ENCODE measurements at regions not wholly inside any gene's neighbourhood (a gene's known extent, or its start where the extent isn't known, plus 50 kb on each side); places are given as distances from the start of the nearest gene placed in this dataset.
"Not testable (repeated sequence)": the region's sequence is repeated elsewhere in the genome, so short reads cannot be mapped to it uniquely, and the experiment has no call there.

DNA sequence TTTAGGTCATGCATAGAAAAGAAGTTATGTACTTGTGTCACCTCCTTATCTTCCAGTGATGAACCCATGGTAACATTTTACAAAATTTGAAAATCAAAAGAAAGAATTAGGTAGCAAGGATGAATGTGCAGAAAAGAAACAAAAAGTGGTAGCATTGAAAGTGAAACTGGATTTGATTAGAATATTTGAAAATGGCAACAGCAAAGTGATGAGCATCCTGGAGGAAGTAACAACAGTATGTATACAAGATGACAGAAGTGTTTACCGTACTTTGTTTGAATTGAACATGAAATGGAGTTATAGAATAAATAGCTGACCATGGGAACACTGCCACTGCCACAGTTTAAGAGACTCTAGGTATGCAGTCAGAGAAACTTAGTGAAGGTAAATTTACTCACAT, 1313.1 kb downstream of the CDH11 start:
- no peak for DNase-seq (ENCODE audit: low spot score)

DNA sequence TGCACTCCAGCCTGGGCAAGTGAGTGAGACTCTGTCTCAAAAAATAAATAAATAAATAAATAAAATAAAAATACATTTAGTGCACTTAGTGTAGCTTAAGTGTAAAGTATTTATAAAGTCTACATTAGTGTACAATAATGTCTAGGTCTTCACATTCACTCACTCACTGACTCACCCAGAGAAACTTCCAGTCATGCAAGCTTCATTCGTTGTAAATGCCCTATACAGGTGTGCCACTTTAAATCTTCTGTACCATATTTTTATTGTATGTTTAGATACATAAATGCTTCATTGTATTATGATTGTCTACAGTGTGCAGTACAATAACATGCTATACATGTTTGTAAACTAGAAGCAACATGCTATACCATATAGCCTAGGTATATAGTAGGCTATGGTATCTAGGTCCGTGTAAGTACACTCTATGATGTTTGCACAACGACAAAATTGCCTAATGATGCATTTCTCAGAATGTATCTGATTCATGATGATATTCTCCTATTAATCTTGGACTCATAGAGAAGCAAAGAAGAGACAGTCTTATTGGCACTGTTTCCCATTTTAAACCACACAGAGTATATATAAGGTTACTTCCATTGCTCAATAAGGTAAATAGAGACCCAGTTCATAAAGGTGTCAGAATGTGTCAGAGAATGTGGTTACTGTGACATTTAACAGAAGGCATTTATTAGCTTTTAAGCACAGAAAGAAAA, 1314.9 kb downstream of the CDH11 start:
- DNase-seq (ENCODE audit: low spot score), result no peak

DNA sequence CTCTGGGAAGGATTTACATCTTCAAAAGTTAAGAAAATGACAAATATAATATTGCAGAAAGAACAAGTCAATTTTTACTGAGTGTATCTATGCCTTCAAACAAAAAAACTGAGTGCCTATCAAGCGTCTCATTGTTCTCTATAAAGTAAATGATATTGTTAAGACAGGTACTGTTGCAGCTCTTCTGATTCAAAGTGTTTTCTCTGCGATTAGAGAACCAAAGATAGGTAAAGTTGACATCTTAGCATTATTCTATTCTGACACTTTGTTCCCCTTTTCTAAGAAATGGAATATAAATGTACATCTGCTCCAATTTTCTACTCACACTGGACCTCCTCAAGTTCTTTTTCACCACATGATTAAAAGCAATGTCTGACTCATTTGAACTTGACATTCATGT, 1317.7 kb downstream of the CDH11 start:
- no peak for DNase-seq (ENCODE audit: low spot score)

DNA sequence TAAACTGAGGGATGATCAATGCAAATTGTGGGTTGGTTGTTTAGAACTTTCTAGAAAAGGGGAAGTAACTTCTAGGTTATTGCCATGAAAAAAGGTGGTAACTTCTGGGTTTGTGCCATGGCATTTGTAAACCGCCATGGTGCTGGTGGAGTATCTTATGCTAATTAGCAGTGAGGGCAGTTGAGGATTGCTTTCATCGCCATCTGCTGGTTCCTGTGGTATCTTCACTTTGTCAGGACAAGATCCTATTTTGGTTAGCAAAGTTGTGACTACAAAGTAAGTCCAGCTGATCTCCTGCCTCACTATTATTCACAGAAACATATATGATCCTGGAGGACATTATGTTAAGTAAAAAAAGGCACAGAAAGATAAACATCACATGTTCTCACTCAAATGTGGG, 1332.3 kb downstream of the CDH11 start:
- no peak for DNase-seq (ENCODE audit: low spot score)

DNA sequence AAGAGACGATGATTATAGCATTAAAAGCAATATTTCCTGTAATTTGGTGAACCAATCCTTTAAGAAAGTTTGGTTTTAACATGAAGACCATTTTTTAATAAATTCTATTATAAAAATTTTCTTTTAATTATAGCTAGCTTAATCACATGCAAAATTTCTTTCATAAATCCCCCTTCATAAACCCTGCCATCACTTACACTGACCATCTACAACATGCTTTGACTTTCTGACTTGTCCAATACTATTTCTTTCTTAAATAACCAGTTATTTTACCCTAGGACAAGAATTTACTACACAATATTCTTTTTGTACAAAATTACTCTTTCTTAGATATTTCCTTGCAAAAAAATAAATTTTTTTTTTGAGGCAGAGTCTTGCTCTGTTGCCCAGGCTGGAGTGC, 1334.8 kb downstream of the CDH11 start:
- DNase-seq (ENCODE audit: low spot score), result no peak

DNA sequence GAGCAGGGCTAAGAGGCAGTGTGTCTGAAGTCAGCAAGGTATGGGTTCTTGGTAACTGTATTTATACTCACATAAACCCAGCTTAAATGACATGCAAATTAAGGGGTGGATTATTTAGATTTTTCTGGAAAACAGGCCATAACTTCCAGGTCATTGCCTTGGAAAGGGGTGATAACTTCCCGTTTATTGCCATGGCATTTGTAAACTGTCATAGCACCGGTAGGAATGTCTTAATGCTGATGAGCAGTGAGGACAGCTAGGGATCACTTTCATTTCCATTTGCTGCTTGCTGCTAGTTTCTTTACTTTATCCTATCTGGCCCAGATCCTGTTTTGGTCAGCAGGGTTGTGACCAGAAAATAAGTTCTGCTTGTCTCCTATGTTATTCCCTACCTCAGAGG, 1336.7 kb downstream of the CDH11 start:
- no peak for DNase-seq (ENCODE audit: low spot score)

DNA sequence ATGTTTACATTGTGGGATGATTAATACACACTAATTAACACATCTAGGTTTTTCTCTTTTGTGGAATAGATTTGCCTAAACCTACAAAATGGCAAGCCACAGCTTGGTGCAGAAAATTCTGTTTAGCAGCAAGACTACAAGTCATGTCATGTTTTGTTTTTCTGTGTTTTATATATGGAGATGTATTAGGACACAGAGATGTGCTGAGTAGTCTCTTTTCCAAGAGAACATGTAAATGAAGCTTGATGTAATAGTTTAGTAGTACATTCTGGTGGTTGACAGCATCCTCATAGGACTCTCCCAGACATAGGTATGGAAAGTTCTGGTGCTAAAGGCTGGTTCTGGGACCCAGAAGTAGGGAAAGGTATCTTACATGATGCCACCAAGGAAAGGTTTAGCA, 1345.4 kb downstream of the CDH11 start:
- no peak for DNase-seq (ENCODE audit: low spot score)

DNA sequence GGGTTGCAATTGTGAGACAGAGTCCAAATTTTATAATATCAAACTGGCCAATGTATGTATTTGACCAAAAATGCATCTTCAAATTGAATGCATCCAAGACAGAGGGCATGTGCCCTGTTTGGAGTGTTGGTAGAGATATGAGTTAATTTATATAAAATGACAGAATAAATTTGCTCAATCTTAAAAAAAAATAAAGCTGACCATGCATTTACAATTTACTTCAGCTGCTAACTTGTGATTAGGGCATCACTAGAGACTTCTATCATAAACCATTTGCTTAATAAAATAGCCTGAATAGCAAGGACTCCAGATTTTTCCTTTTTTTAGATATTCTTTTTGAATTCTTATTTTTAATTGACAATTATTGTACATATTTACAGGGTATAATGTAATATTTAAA, 1345.8 kb downstream of the CDH11 start:
- DNase-seq (ENCODE audit: low spot score), result no peak

DNA sequence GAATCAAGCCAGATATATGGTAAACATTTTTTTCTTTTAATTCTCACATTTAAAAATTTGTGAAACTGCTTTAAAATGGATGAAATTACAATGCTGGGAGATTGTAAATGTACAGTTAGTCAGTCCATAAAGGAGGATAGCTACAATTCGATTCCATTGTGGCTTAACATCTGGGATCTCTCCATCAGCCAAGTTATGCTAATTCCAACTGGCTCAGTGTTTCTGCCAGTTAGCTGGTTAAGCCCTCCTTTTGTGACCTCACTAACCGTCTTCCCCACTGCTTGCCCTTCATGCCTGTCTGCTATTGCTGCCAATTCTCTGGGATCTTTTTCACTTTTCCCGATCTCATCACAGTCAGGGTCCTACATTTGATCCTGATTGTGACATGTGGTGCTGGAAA, 1347.6 kb downstream of the CDH11 start:
- no peak for DNase-seq (ENCODE audit: low spot score)

DNA sequence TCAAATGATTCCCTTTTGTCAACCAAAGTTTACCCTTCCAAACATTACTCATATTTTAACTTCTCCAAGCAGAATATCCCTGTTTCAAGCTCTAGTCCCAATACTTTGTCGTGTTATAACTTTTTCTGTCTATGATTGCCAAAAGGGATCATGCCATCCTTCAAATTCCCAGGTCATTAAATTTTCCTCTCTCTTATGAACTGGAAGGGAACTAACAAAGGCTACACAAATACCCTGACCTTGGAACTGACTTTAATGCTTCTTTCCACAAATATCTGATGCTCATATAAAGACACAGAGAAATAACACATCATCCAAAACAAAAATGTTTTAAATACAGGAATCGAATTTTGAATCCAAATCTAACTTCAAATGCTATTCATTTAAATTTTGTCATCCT, 1352.7 kb downstream of the CDH11 start:
- DNase-seq (ENCODE audit: low spot score), result no peak

DNA sequence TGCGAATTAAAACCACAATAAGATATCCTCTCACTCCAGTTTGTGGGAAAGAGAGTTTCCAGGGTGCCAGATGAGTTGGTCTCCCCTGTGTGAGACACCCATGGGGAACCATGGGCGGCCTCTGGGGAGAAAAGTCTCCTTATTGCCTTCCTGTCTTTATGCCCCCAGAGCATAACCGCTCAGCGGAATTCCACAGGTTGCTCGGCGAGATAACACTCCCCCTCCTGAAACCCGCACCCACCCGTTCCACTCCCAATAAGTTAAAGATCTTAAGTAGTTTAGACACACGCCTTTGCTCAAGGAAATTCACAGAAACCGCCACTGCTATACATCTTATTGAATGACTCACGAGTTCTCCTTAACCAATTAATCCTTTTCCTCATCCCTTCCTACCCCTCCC, 1361.6 kb downstream of the CDH11 start:
- DNase-seq (ENCODE audit: low spot score), result not testable (repeated sequence)

DNA sequence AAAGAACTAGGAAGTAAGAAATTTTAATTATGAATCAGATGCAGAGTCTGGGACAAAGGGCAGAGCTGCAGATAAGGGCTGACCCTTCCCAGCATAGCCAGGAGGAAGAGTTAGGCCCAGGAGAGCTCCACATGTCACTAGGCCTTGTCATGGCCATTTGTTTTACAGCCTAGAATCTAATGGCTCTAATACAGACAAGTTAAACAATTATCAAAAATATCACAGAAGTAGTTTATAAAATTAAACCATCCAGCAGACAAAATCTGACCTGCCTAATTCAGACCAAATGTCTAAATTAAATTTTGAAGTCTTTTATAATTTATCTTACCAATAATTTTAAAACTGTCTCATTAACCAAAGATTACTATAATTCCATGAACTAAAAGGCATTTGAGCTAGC, 1369.5 kb downstream of the CDH11 start:
- DNase-seq (ENCODE audit: low spot score), result no peak

DNA sequence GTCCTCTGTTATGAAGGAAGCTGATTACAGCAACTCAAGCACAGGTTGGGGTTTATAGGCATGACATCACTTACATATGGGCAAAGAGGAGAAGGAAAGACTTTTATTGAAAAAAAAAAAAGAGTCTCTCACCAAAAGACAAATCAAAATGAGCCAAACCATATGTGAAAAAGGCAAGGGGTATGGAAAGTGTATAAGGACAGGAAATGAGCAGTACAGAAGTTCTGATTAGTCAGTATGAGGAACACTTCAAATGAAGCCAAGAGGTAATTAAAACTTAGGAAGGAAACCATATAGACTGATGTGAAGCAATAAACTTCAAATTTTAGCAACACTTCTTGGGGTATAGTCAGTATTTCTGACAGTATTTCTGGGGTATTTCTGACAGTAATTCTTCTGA, 1372.6 kb downstream of the CDH11 start:
- DNase-seq (ENCODE audit: low spot score), result no peak

DNA sequence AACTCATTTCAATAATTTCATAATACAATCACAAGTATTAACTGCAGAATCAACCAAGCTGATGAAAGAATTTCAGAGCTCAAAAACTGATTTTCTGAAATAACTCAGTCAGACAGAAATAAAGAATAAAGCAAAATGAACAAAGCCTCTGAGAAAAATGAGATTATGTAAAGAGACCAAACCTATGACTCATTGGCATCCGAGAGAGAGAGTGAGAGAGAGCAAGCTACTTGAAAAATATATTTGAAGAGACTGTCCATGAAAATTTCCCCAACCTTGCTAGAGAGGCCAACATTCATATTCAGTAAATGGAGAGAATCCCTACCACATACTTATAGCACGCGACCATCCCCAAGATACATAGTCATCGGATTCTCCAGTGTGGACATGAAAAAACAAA, 1376.4 kb downstream of the CDH11 start:
- no peak for DNase-seq (ENCODE audit: low spot score)

DNA sequence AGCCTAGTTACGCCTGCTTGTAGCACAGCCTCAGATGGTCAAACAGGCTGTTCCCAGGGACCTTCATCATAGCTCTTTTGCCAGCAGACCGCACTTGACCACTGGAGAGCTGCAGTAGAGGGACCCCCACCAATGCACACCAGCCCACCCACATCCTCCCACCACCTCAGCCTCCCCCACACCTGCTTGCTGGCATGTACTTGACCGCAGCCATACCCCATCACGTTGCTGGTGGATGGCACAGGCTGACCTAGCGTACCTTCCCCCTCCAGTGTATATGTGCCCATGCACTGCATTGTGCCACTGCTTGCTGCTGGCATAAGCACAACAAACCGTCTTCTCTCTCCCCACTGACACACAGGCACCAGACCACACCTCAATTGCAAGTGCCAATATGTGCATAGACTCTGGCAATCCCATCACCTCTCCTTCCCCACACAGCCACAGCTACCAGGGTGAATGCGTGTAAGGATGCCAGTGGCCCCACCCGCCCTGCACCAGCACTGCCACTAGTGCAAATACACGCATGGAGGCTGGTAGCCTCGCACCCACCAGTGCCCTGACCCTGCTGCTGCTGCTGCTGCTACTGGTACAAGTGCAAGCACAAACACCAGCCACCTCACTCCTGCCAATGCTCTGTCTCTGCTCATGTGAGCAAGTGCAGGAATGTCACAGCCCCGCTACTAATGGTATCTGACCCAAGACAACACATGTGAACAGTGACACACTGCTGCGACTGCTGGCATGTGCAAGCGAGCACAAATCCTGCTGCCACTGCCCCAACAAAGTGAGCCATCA, 1377.6 kb downstream of the CDH11 start:
- no peak for DNase-seq (ENCODE audit: low spot score)

DNA sequence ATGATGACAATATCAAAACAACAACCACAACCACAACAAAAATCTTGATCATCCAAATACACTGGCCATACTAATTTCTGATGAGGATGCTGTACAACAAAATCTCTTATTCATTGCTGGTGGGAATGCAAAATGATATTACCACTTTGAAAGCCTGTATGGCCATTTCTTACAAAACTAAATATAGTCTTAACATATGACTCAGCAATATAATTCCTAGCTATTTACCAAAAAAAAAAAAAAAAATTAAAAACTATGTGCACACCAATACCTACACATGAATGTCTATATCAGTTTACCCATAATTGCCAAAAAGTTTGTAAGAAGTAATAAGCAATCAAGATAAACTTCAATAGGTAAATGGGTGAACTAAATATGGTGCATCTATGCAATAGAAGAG, 1379.7 kb downstream of the CDH11 start:
- no peak for DNase-seq (ENCODE audit: low spot score)

DNA sequence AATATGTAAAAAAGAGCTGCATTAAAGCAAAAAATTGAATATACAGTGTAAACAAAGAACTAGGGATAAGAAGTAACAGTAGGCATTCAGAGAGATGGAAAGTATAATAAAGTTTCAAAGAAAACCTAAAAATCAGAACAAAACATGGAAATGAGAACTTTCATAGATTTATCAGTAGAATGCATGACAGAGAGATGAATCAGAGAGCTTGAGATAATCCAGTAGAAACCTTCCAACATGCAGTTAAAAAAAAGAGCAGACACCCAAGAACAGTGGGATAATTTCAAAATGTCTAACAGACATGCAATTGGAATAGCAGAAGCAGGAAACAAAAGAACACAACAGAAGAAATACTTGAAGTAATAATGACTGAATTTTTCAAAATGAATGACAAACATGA, 1384.2 kb downstream of the CDH11 start:
- DNase-seq (ENCODE audit: low spot score), result no peak

DNA sequence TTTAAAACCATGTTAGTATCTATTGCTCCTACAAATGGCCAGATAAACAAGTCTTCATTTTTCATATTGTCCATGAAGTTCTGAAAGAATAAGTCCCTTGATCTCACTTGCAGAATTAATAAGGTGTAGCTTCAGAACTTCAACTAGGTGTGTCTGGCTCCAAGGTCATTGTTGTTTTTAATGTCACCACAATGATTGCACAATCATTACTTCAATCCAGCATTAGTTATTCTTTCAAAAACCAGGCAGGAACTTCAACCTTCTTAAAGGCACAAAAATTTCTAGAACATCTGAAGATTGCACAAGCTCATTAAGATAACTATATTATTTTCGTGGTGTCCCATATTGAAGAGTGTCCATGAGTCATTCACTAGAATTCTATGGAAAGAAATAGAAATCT, 1386.4 kb downstream of the CDH11 start:
- DNase-seq (ENCODE audit: low spot score), result no peak

DNA sequence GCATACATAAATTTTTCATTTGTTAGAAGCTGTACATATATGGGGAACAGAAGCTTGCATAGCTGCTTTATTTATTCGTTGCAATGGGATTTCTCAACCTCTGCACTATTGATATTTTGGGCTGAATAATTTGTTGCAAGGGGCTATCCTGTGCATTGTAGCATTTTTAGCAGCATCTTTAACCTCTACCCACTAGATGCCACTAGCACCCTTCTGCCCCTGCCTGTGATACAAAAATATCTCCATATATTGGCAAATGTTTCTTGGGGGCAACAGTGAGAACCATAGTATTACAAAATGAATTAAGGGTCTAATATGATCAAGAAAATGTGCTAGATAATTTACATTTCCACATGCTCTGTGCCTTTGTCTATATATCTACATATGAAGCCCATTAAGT, 1401.0 kb downstream of the CDH11 start:
- no peak for DNase-seq (ENCODE audit: low spot score)

DNA sequence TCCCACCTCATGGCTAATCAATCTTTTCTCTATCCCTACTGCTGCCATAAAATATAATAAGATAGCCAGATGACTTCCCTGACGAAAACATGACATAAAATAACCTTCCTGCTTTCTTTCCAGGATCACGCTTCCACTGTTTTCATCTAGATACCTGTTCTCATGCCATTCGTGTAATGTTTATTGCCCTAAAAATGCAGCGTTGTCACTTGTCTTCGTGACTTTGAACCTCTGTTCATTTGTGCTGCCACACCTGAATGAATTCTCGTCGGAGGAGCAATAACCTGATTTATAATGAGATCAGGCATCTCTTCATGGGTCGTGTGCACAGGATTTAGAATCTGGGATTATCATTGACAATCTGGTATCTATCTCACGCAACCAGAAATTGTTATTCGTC, 1401.9 kb downstream of the CDH11 start:
- DNase-seq (ENCODE audit: low spot score), result no peak

DNA sequence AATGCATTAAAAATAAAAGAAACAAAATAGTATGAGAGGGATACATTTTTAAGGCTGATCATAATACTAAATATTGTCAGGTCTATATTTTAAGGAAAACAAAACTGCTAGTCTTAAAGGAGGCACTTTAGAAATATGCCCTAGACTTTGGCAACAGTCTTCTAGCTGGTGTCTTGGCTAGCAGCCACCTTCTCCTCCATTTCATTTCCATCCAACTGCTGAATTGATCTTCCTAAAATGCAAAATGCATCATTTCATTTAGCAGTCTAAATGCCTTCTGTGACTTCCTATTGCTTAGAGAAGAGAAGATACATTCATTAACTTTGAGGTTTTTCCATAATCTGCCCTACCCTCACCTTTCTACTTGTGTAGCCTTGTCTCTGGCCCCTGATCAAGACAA, 1404.1 kb downstream of the CDH11 start:
- no peak for DNase-seq (ENCODE audit: low spot score)

DNA sequence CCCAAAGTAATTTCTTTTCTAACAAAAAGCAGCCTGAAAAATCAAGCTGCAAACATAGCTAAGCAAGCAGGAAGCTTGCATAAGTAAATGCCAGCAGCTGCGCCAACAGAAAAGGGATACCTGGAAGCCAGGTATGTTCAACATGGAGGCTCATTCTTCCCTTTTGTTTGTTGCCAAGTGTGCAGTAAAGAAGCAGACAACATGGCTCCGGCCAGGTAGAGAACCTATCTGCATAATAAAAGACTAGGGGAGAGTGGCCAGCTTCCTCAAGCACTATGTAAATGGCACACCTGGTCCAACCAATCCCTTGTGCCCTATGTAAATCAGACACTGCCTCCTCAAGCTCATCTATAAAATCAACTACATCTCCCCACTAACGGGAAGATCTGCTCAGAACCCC, 1407.0 kb downstream of the CDH11 start:
- no peak for DNase-seq (ENCODE audit: low spot score)

DNA sequence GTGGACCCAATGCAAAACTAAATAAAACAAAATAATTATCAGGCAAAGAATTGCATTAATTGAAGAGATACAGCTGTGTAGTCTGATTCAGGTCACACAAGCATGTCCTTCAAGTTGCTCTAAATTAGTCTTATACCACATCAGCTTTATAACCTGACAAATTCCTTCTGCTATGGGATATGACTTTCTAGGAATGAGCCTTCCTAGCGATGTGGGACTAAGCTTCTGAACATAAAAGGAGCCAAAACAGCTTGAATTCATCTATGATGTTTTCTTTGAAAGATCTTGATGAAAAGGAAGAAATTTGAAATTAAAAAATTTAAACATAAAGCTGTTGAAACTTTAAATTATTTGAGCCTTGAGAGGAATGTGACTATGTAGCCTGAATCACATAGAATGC, 1409.1 kb downstream of the CDH11 start:
- DNase-seq (ENCODE audit: low spot score), result no peak

DNA sequence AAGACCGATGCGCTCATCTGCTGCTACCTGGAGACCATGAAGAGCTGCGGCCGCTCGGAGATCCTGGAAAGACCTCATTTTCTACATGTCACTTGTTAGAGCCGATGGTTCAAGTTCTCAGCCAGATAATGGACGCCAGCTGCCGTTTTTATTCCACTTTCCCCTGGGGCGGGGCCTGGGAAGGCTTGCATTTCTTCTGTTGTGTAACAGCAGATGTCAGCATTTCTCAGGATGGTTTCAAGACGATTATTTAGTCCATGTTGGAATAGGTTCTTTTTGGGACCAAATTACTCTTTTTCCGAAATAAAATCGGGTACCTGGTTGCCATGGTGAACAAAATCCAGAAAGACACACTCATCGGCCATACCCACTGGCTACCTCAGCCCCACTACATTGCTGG, 1418.3 kb downstream of the CDH11 start:
- no peak for DNase-seq (ENCODE audit: low spot score)
